Keratinocyte (primary cell): ENCODE measurements at regions not wholly inside any gene's neighbourhood (a gene's known extent, or its start where the extent isn't known, plus 50 kb on each side); places are given as distances from the start of the nearest gene placed in this dataset.

Source experiments
- DNase-seq: peaks from one replicate; pipeline ENCODE4 v3.0.0-alpha.2; 2011; ENCODE audit warnings: low read depth, missing footprints, low spot score
- FAIRE-seq: peaks from 2 replicates; lab custom pipeline; 2011; peaks lifted over from hg19 to GRCh38; lab: Jason Lieb, UNC
- H2AFZ ChIP-seq: 2 replicates; pipeline ENCODE4 v1.6.0; 2012; ENCODE audit warnings: low read length, control low read depth, inconsistent platforms; ENCODE audit not compliant: control insufficient read depth
- H3K27ac ChIP-seq: 2 replicates; pipeline ENCODE4 v1.5.1; 2011; ENCODE audit warnings: low read length; ENCODE audit not compliant: control insufficient read depth, insufficient read depth
- H3K27me3 ChIP-seq: 3 replicates; pipeline ENCODE4 v1.6.0; 2011; ENCODE audit warnings: low read length; ENCODE audit not compliant: control insufficient read depth, insufficient read depth; ENCODE audit errors: extremely low read depth
- H3K36me3 ChIP-seq, 2 experiments: 2 replicates in 1 of 2; 3 replicates in 1 of 2; pipeline ENCODE4 v1.5.1; 2011; ENCODE audit warnings: low read length in 2 of 2, mild to moderate bottlenecking in 1 of 2; ENCODE audit not compliant: control insufficient read depth in 2 of 2, insufficient read depth in 2 of 2; ENCODE audit errors: extremely low read depth in 1 of 2
- H3K4me1 ChIP-seq: 3 replicates; pipeline ENCODE4 v1.5.1; 2011; ENCODE audit warnings: low read length; ENCODE audit not compliant: control insufficient read depth, insufficient read depth; ENCODE audit errors: extremely low read depth
- H3K4me2 ChIP-seq: 3 replicates; pipeline ENCODE4 v1.6.0; 2011; ENCODE audit warnings: low read depth, low read length; ENCODE audit not compliant: control insufficient read depth, insufficient read depth; ENCODE audit errors: extremely low read depth
- H3K4me3 ChIP-seq, 3 experiments: fragments of 200-600 bp in 1 of 3; sonication (generic) in 1 of 3; 2 replicates in 2 of 3; 3 replicates in 1 of 3; pipeline ENCODE4 v1.5.1; 2011 to 2016; ENCODE audit warnings: low read length in 3 of 3, mild to moderate bottlenecking in 3 of 3, control low read depth in 2 of 3, inconsistent platforms in 1 of 3, low read depth in 1 of 3, mixed read lengths in 1 of 3, mixed run types in 1 of 3, moderate library complexity in 1 of 3; ENCODE audit not compliant: control insufficient read depth in 2 of 3, insufficient read depth in 2 of 3; ENCODE audit errors: extremely low read depth in 1 of 3
- H3K79me2 ChIP-seq: 2 replicates; pipeline ENCODE4 v1.6.0; 2012; ENCODE audit warnings: low read length; ENCODE audit not compliant: control insufficient read depth, insufficient read depth
- H3K9ac ChIP-seq: 3 replicates; pipeline ENCODE4 v1.6.0; 2011; ENCODE audit warnings: low read length; ENCODE audit not compliant: control insufficient read depth, insufficient read depth; ENCODE audit errors: extremely low read depth
- H3K9me1 ChIP-seq: 3 replicates; pipeline ENCODE4 v1.6.0; 2011; ENCODE audit warnings: low read length; ENCODE audit not compliant: control insufficient read depth, insufficient read depth; ENCODE audit errors: extremely low read depth
- H3K9me3 ChIP-seq: 2 replicates; pipeline ENCODE4 v1.5.1; 2012; ENCODE audit warnings: low read depth, low read length; ENCODE audit not compliant: control insufficient read depth
- H4K20me1 ChIP-seq: 3 replicates; pipeline ENCODE4 v1.6.0; 2011; ENCODE audit warnings: low read length; ENCODE audit not compliant: control insufficient read depth, insufficient read depth; ENCODE audit errors: extremely low read depth
- CTCF ChIP-seq, 3 experiments: IDR thresholded peaks in 1 of 3; conservative IDR thresholded peaks in 1 of 3; optimal IDR thresholded peaks in 1 of 3; 2 replicates in 2 of 3; 3 replicates in 1 of 3; pipeline versions ENCODE3 to v1.5.1; 2011; ENCODE audit warnings: low read length in 3 of 3, mild to moderate bottlenecking in 3 of 3, moderate library complexity in 2 of 3, control low read depth in 1 of 3, inconsistent platforms in 1 of 3; ENCODE audit not compliant: insufficient read depth in 2 of 3; ENCODE audit errors: extremely low read depth in 1 of 3
- EZH2 ChIP-seq: IDR thresholded peaks from one replicate; pipeline ENCODE4 v1.6.1; 2012; ENCODE audit warnings: inconsistent platforms, mild to moderate bottlenecking, low read length, moderate library complexity
- dilution Hi-C: fragments of 300-500 bp; cut with MboI; formaldehyde crosslinking; loops from one replicate; pipeline ENCODE4 v1.7.0; 2020; ENCODE audit warnings: low sequenced_read_pairs; ENCODE audit not compliant: extremely low pct_ligation_motif_present

DNA sequence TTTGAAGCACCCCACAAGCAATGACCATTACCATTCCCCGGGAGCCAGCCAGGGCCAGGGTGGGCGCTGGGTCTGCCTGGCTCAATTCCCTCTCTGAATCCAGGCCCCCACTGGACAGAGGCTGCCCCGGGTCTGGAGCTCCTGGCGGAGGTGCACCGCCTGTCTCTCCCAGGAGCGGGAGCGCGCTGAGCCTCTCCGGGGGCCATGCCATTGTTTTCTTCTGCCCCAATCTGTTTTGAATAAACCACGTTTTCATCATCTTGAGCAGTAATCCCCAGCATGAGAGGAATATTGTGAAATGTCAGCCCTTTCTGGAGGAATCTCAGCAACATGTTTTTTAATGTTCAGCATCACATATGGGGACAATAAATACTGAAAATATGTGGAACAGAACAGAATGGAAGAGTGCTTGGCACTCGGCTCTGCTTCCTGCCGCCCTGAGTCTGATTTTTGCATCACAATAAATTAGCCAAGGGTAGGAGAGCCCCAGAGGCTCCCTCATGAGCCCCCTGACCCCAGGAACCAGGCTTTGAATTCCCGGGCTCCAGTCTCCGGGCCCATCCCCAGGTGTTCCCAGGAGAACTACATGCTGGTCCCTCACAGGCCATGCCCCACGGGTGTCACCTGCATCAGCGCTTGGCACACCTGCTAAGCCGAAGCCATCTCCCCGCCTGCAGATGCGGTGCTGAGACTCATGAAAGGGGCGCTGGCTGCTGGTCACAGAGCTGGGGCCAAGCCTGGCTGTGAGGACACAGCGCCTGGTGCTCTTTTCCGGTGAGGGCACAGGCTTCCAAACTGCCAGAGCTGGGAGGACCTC lies 88.8 kb downstream of the INHBB start:
- H3K79me2 ChIP-seq = no peaks in the 10 kb centered on the region
- H3K9ac ChIP-seq = no peak overlapping the region
- no peak overlapping the region for H3K27ac ChIP-seq
- TF ChIP-seq EZH2 (no peak), CTCF (optimal IDR thresholded peaks at IDR 0.05 in 1 of 3, IDR thresholded peaks at IDR 0.05 in 1 of 3, conservative IDR thresholded peaks at IDR 0.05 in 1 of 3; ENCODE audit: extremely low read depth in 1 of 3, insufficient read depth in 2 of 3, low read length in 3 of 3) (no peak)
- H3K9me1 ChIP-seq = no peaks in the 10 kb centered on the region
- dilution Hi-C loops = no loop called here
- DNase-seq (no peak), FAIRE-seq (no peak)
- no peaks in the 10 kb centered on the region for H4K20me1 ChIP-seq
- no peak overlapping the region for H3K4me2 ChIP-seq
- H3K36me3 ChIP-seq = no peaks in the 10 kb centered on the region
- no peaks in the 10 kb centered on the region for H3K9me3 ChIP-seq
- no peak overlapping the region for H2AFZ ChIP-seq
- H3K4me1 ChIP-seq = no peaks in the 10 kb centered on the region
- peaks cover 4% of the 10 kb centered on the region for H3K27me3 ChIP-seq
- no peak overlapping the region for H3K4me3 ChIP-seq

DNA sequence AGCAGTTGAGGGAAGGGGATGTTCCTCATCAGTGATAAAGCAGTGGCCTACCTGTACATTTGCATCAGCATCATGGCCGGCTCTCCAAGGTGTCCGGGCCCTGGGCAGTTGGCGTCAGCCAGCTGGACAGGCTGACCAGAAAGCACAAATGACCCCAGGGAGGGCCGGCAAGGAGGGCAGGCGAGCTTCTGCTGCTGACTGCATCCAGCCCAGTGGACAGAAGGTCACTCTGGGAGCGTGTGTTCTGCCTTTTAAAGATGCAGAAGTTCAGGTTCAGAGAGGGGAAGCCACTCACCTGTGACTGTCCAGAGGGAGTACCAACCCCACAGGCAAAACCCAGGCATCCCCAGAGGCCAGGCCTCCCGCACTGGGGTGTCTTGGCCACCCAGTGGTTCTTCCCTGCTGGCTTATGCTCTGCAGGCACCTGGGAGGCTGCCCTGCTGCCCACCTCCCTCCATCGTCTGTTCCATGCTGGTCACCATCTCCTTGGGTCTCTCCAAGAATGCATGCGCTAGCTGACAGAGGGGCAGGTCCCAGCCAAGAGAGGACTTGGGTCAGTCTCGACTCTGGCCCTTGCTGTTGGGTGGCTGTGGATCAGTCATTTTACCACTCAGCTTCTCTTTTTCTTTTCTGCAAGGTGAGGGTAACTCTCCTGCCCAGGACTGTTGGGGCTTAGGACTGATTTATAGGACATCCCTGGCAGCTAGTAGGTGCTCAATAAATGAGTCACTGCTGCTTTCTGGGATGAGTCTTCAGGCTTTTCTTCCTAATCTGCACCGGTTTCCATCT lies 89.9 kb downstream of the INHBB start:
- no peaks in the 10 kb centered on the region for H3K9me1 ChIP-seq
- H3K36me3 ChIP-seq = no peaks in the 10 kb centered on the region
- DNase-seq (no peak), FAIRE-seq (no peak)
- TF ChIP-seq CTCF (optimal IDR thresholded peaks at IDR 0.05 in 1 of 3, IDR thresholded peaks at IDR 0.05 in 1 of 3, conservative IDR thresholded peaks at IDR 0.05 in 1 of 3; ENCODE audit: extremely low read depth in 1 of 3, insufficient read depth in 2 of 3, low read length in 3 of 3) = no peak
- no peak overlapping the region for H3K27ac ChIP-seq
- H2AFZ ChIP-seq = no peak overlapping the region
- no peak overlapping the region for H3K9ac ChIP-seq
- dilution Hi-C loops = no loop called here
- H3K4me3 ChIP-seq = no peak overlapping the region
- no peaks in the 10 kb centered on the region for H3K79me2 ChIP-seq
- no peak overlapping the region for H3K4me2 ChIP-seq
- H4K20me1 ChIP-seq = no peaks in the 10 kb centered on the region
- H3K9me3 ChIP-seq = no peaks in the 10 kb centered on the region
- no peaks in the 10 kb centered on the region for H3K27me3 ChIP-seq
- H3K4me1 ChIP-seq = no peaks in the 10 kb centered on the region
